ENCODE measurements at regions not wholly inside any gene's neighbourhood (a gene's known extent, or its start where the extent isn't known, plus 50 kb on each side); places are given as distances from the start of the nearest gene placed in this dataset.

- WGBS, 2 donors, result 87 to 88% methylated on average over 6 to 7 of the region's 7 CpGs
- no peak for DNase-seq
These were observed 378.4 kb upstream of the NRP1 start for GRCh38 chr10:33712825-33713224.

GRCh38 chr10:33710006-33710405, 375.5 kb upstream of the NRP1 start:
- intact Hi-C loops (cut with DNase I), result no loop called here
- WGBS, 2 donors, result 85 to 91% methylated on average over 5 of the region's 5 CpGs
- TF ChIP-seq CTCF (IDR thresholded peaks at IDR 0.05) (no peak), POLR2A (IDR thresholded peaks at IDR 0.05) (no peak)

More at GRCh38 chr10:33712825-33713224, 378.4 kb upstream of the NRP1 start:
- Histone ChIP-seq H3K36me3 (no peaks in the 10 kb centered on the region), H3K27ac (no peak overlapping the region), H3K27me3 (no peaks in the 10 kb centered on the region), H3K4me3 (no peak overlapping the region), H3K9me3 (no peaks in the 10 kb centered on the region), H3K4me1 (no peaks in the 10 kb centered on the region)
- TF ChIP-seq POLR2A (IDR thresholded peaks at IDR 0.05) (no peak), CTCF (IDR thresholded peaks at IDR 0.05) (no peak)
- intact Hi-C loops (cut with DNase I), result no loop called here

DNA sequence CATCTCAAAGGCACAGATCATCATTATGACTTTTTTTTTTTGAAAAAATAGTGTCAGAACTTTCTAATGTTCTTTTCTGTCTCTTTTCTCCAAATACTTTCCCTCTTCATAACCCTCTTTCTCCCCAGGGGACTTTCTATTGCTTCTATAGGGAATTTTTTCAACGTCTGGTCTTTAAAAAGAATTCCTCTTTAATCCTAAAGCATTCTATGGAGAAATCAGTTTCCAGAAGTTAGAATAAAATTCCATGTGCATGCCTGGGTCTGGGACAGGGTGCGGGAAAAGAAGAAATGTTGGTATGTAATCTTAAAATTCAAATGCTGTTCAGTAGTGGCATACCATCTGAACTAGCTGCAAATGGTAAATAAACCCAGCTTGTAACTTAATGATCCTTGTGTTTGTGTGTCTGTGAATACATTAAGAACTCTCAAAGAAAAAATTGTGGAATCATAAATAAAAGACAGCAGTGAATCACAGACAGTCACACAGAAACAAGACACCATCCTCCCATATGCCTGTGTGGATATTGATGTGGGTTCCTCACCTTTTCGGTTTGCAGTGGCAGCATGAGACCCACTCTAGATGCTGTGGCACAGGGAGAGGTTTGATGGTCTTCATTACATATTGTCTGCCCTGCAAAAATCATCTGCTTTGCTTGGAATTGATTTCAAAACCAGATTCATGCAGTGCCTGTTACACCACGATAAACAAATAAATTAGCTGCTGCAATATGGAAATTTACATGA, 374.7 kb upstream of the NRP1 start:
- DNase-seq, result no peak
- Histone ChIP-seq H3K4me1 (peaks cover 0 to 17% (median 2%) of the 10 kb centered on the region in 3 donors), H3K27ac (no peak overlapping the region), H3K36me3 (no peaks in the 10 kb centered on the region), H3K9me3 (no peaks in the 10 kb centered on the region), H3K4me3 (no peak overlapping the region), H3K27me3 (no peaks in the 10 kb centered on the region)
- 77 to 79% methylated on average over 4 of the region's 4 CpGs for WGBS, 2 donors
- TF ChIP-seq POLR2A (IDR thresholded peaks at IDR 0.05) (no peak), CTCF (IDR thresholded peaks at IDR 0.05) (no peak)
- intact Hi-C loops (cut with DNase I), result no loop called here

More at GRCh38 chr10:33710006-33710405, 375.5 kb upstream of the NRP1 start:
- peaks cover 0 to 14% (median 0%) of the 10 kb centered on the region in 3 donors for H3K4me1 ChIP-seq
- no peaks in the 10 kb centered on the region for H3K9me3 ChIP-seq
- H3K27ac ChIP-seq, result no peak overlapping the region
- H3K4me3 ChIP-seq, result no peak overlapping the region
- DNase-seq, result no peak
- H3K27me3 ChIP-seq, result no peaks in the 10 kb centered on the region
- H3K36me3 ChIP-seq, result no peaks in the 10 kb centered on the region

DNA sequence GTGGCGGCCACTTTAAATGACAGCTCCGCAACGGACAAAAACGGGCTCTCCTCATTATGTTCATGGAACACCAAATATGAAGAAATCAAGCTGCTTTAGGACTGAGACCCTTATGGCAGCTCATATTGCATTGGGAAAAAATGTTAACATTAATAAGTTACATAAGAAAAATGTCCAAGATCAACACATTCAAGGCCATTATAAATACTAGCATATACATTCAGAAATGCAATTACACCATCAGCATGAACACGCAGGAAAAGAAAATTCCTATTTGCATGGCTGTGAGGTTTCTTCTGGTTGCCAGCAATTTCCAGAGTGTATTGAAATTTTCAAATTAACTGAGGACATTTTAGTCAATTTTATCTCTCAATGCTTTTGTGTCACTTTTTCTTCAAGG, 374.1 kb upstream of the NRP1 start:
- no peak overlapping the region for H3K4me3 ChIP-seq
- 90 to 95% methylated on average over 5 of the region's 5 CpGs for WGBS, 2 donors
- DNase-seq, result no peak
- H3K4me1 ChIP-seq, result peaks cover 0 to 23% (median 3%) of the 10 kb centered on the region in 3 donors
- intact Hi-C loops (cut with DNase I), result no loop called here
- no peaks in the 10 kb centered on the region for H3K36me3 ChIP-seq
- TF ChIP-seq POLR2A (IDR thresholded peaks at IDR 0.05) (no peak), CTCF (IDR thresholded peaks at IDR 0.05) (no peak)
- H3K27me3 ChIP-seq, result no peaks in the 10 kb centered on the region
- no peak overlapping the region for H3K27ac ChIP-seq
- no peaks in the 10 kb centered on the region for H3K9me3 ChIP-seq

DNA sequence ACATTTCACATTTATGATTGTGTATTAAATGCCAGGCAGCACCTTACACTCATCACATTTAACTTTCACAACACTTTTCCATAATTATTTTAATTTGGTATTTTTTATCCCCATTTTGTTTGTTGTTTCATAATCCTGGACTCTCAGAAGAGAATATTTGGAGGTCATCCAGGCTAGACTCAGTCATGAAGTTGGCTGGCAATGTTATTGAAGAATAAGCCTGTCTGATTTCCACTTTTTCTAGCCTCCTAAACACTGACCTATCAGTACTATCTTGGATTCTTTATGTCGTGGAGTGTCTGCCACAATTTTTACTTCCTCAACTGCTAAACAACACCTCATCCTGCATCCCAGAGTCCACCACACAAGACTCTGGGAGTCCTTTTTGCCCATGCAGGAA, 372.3 kb upstream of the NRP1 start:
- intact Hi-C loops (cut with DNase I), result no loop called here
- Histone ChIP-seq H3K4me3 (no peak overlapping the region), H3K27me3 (no peaks in the 10 kb centered on the region), H3K27ac (no peak overlapping the region), H3K36me3 (no peaks in the 10 kb centered on the region), H3K9me3 (no peaks in the 10 kb centered on the region), H3K4me1 (peaks cover 0 to 24% (median 3%) of the 10 kb centered on the region in 3 donors)
- 29 to 60% methylated on average over 1 of the region's 1 CpG for WGBS, 2 donors
- no peak for DNase-seq
- TF ChIP-seq POLR2A (IDR thresholded peaks at IDR 0.05) (no peak), CTCF (IDR thresholded peaks at IDR 0.05) (no peak)
